Prostate gland (tissue), 2 donors: ENCODE measurements at regions not wholly inside any gene's neighbourhood (a gene's known extent, or its start where the extent isn't known, plus 50 kb on each side); places are given as distances from the start of the nearest gene placed in this dataset.
"Not testable (repeated sequence)": the region's sequence is repeated elsewhere in the genome, so short reads cannot be mapped to it uniquely, and the experiment has no call there.

Experiments
- DNase-seq: peaks from one replicate; pipeline ENCODE4 v3.0.0-alpha.2; 2019; ENCODE audit warnings: low spot score
- H3K27ac ChIP-seq, 2 donors: fragments of 200-600 bp; sonication (generic); 2 replicates each; pipeline ENCODE4 v1.5.1; 2017 to 2019
- H3K27me3 ChIP-seq: fragments of 200-600 bp; sonication (generic); replicated peaks from 2 replicates; pipeline ENCODE4 v1.5.1; 2019; ENCODE audit not compliant: insufficient read depth
- H3K36me3 ChIP-seq, 2 donors: fragments of 200-600 bp; sonication (generic); 1 replicate in 1 of 2; 2 replicates in 1 of 2; pipeline versions ENCODE4 v1.5.1 to v1.8.1; 2017 to 2019
- H3K4me1 ChIP-seq: fragments of 200-600 bp; sonication (generic); replicated peaks from 2 replicates; pipeline ENCODE4 v1.5.1; 2019
- H3K4me3 ChIP-seq, 2 donors: fragments of 200-600 bp; sonication (generic); 2 replicates each; pipeline ENCODE4 v1.5.1; 2017 to 2019
- H3K9me3 ChIP-seq: fragments of 200-600 bp; sonication (generic); 2 replicates; pipeline ENCODE4 v1.5.1; 2017
- CTCF ChIP-seq, 4 experiments: fragments of 200-600 bp in 2 of 4; fragments of 450-650 bp in 2 of 4; sonication (generic) in 2 of 4; IDR thresholded peaks; 1 replicate in 3 of 4; 2 replicates in 1 of 4; pipeline ENCODE4 v1.5.1; 2016 to 2019; ENCODE audit warnings: antibody characterized with exemption in 4 of 4, mild to moderate bottlenecking in 2 of 4, moderate library complexity in 2 of 4
- POLR2A ChIP-seq: fragments of 450-650 bp; IDR thresholded peaks from one replicate; pipeline ENCODE4 v1.6.1; 2016; ENCODE audit warnings: antibody characterized with exemption, mild to moderate bottlenecking
- POLR2AphosphoS5 ChIP-seq: sonication (generic); formaldehyde crosslinking; IDR thresholded peaks from one replicate; pipeline ENCODE4 v1.6.1; 2017; ENCODE audit warnings: antibody characterized with exemption
- WGBS: methylation state at CpG from one replicate; pipeline ENCODE4 v1.1.5; 2018; 5-methylcytosine and 5-hydroxymethylcytosine counted together
- intact Hi-C: fragments of 100-400 bp; cut with DNase I; formaldehyde crosslinking; loops from one replicate; pipeline ENCODE4 v1.14.2; 2022

DNA sequence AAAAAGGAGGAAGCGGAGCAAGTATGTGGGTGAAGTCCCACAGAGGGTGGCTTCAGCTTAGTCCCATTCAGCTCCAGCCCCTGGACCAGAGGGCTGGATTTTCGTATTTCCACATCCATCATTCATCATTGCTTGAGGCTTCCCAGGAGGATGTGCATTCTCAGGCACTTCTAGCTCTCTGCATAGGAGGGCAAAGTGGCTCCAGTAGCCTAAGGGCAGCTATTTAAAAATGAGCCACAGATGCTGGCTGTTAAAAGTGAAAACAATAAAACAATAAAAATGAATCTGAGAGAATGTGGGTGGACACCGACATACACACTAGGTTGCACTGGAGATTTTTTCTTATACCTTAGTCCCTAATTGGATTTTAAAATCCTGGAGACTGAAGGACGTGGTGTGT, 629.2 kb upstream of the ZNF385D start:
- WGBS: 60% methylated on average over 4 of the region's 4 CpGs
- H3K9me3 ChIP-seq: no peaks in the 10 kb centered on the region
- no peak overlapping the region for H3K27ac ChIP-seq
- no peaks in the 10 kb centered on the region for H3K4me1 ChIP-seq
- no peak for DNase-seq
- TF ChIP-seq CTCF (IDR thresholded peaks at IDR 0.05) (no peak), POLR2AphosphoS5 (no peak), POLR2A (no peak)
- no peak overlapping the region for H3K4me3 ChIP-seq
- no peaks in the 10 kb centered on the region for H3K27me3 ChIP-seq
- no peaks in the 10 kb centered on the region for H3K36me3 ChIP-seq
- intact Hi-C loops: no loop called here

GRCh38 chr3:22381564-22381963, 630.6 kb upstream of the ZNF385D start:
- H3K9me3 ChIP-seq, DNase-seq, H3K4me1 ChIP-seq, intact Hi-C loops, H3K4me3 ChIP-seq, H3K27ac ChIP-seq, H3K36me3 ChIP-seq, H3K27me3 ChIP-seq: not testable (repeated sequence)
- 79% methylated on average over 10 of the region's 10 CpGs for WGBS

DNA sequence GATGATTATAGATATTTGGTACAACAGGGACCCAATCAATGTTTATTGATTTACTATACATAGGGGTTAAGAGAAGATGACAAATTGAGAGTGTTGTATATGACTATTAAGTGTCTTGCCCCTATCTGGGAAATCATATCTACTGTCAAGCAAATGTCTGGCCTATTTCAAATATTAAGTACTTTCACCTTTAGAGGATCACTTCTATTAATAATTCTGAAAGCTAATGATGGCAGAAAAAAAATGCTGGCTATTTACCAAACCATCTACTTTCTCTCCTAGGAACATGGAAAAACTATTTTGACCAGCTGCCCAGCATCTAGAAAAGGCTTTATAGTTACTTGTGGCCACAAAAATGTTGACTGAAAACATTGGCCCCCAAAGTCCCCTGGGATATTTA, 632.3 kb upstream of the ZNF385D start:
- intact Hi-C loops: no loop called here
- TF ChIP-seq POLR2AphosphoS5: no peak
- no peak for DNase-seq
- Histone ChIP-seq H3K4me1 (no peaks in the 10 kb centered on the region), H3K36me3 (no peaks in the 10 kb centered on the region), H3K9me3 (no peaks in the 10 kb centered on the region), H3K27ac (no peak overlapping the region), H3K27me3 (no peaks in the 10 kb centered on the region), H3K4me3 (no peak overlapping the region)

DNA sequence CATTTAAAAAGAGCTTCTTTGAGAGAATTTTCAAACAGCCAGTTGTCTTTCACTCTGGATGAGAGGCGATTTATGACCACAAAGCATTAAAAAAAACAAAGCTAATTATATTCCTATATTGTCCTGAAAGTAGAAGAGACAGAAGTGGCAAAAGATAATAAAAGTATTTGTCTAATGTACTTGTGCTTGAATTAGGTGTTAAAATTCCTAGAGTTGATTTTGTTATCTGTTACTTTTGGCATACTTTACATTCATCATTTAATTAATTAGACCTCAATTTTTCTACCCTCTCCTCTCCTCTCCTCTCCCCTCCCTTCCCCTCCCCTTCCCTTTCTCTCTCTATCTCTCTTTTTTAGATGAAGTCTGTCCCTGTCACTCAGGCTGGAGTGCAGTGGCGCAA, 635.1 kb upstream of the ZNF385D start:
- H3K27ac ChIP-seq: no peak overlapping the region

GRCh38 chr3:22392286-22392685, 641.3 kb upstream of the ZNF385D start:
- intact Hi-C loops: no loop called here
- H3K4me3 ChIP-seq: no peak overlapping the region
- H3K27me3 ChIP-seq: no peaks in the 10 kb centered on the region
- 21% methylated on average over 2 of the region's 2 CpGs for WGBS
- no peak for DNase-seq
- H3K27ac ChIP-seq: no peak overlapping the region
- H3K36me3 ChIP-seq: no peaks in the 10 kb centered on the region
- H3K4me1 ChIP-seq: no peaks in the 10 kb centered on the region
- TF ChIP-seq POLR2AphosphoS5 (no peak), POLR2A (no peak), CTCF (IDR thresholded peaks at IDR 0.05) (no peak)
- H3K9me3 ChIP-seq: no peaks in the 10 kb centered on the region

More for the DNA sequence above, 635.1 kb upstream of the ZNF385D start:
- WGBS: 90% methylated on average over 2 of the region's 2 CpGs
- intact Hi-C loops: no loop called here
- Histone ChIP-seq H3K4me1 (no peaks in the 10 kb centered on the region), H3K4me3 (no peak overlapping the region), H3K27me3 (no peaks in the 10 kb centered on the region), H3K9me3 (no peaks in the 10 kb centered on the region), H3K36me3 (no peaks in the 10 kb centered on the region)
- no peak for DNase-seq
- TF ChIP-seq POLR2AphosphoS5 (no peak), CTCF (IDR thresholded peaks at IDR 0.05) (no peak), POLR2A (no peak)

- Histone ChIP-seq H3K27me3 (no peaks in the 10 kb centered on the region), H3K4me1 (no peaks in the 10 kb centered on the region), H3K27ac (no peak overlapping the region), H3K36me3 (no peaks in the 10 kb centered on the region), H3K9me3 (no peaks in the 10 kb centered on the region), H3K4me3 (no peak overlapping the region)
- intact Hi-C loops: no loop called here
- DNase-seq: no peak
- no peak for TF ChIP-seq POLR2A
- no peak for TF ChIP-seq POLR2AphosphoS5
- TF ChIP-seq CTCF (IDR thresholded peaks at IDR 0.05): no peak
Observed at GRCh38 chr3:22392859-22393258, 641.8 kb upstream of the ZNF385D start.
